OCI-LY3 (cell line): ENCODE measurements at regions not wholly inside any gene's neighbourhood (a gene's known extent, or its start where the extent isn't known, plus 50 kb on each side); places are given as distances from the start of the nearest gene placed in this dataset.

Experiments
- H2AFZ ChIP-seq: fragments of 200-600, 300-600 bp; shearing (Covaris generic); 2 replicates; pipeline ENCODE4 v1.6.0; 2014; ENCODE audit warnings: antibody characterized with exemption, low read depth, low read length
- H3K27ac ChIP-seq: fragments of 200-600, 300-600 bp; sonication (generic); 2 replicates; pipeline ENCODE4 v1.5.1; 2014; ENCODE audit warnings: mild to moderate bottlenecking, low read length, moderate library complexity, mixed read lengths
- H3K27me3 ChIP-seq: fragments of 200-600, 300-600 bp; sonication (generic); 2 replicates; pipeline ENCODE4 v1.6.1; 2014; ENCODE audit warnings: low read depth, low read length, mixed read lengths
- H3K36me3 ChIP-seq: fragments of 200-600, 300-600 bp; sonication (generic); replicated peaks from 2 replicates; pipeline ENCODE3; 2014; ENCODE audit warnings: low read depth, low read length, mixed read lengths
- H3K4me1 ChIP-seq: fragments of 300-600, 200-600 bp; sonication (generic); 2 replicates; pipeline ENCODE4 v1.6.1; 2014; ENCODE audit warnings: low read length, mixed read lengths
- H3K4me2 ChIP-seq: fragments of 200-600, 300-600 bp; sonication (generic); 2 replicates; pipeline ENCODE4 v1.6.1; 2014; ENCODE audit warnings: low read length, mixed read lengths
- H3K4me3 ChIP-seq: fragments of 300-600, 200-600 bp; sonication (generic); 2 replicates; pipeline ENCODE4 v1.5.1; 2014; ENCODE audit warnings: antibody characterized with exemption, mild to moderate bottlenecking, low read length, moderate library complexity
- H3K79me2 ChIP-seq: fragments of 300-600, 200-600 bp; shearing (Covaris generic); 2 replicates; pipeline ENCODE4 v1.6.1; 2014; ENCODE audit warnings: mild to moderate bottlenecking, low read length, mixed read lengths
- H3K9ac ChIP-seq: fragments of 300-600, 200-600 bp; shearing (Covaris generic); 2 replicates; pipeline ENCODE4 v1.6.0; 2014; ENCODE audit warnings: mild to moderate bottlenecking, low read length, moderate library complexity
- H3K9me3 ChIP-seq: fragments of 200-600, 300-600 bp; shearing (Covaris generic); 2 replicates; pipeline ENCODE4 v1.6.1; 2014; ENCODE audit warnings: low read length, mixed read lengths; ENCODE audit not compliant: insufficient read depth
- H4K20me1 ChIP-seq: fragments of 200-600, 300-600 bp; sonication (generic); 2 replicates; pipeline ENCODE4 v1.6.1; 2016; ENCODE audit warnings: low read length, mixed read lengths; ENCODE audit not compliant: insufficient read depth
- CTCF ChIP-seq: fragments of 200-600, 300-600 bp; sonication (generic); IDR thresholded peaks from 2 replicates; pipeline ENCODE4 v1.5.1; 2014; ENCODE audit warnings: antibody characterized with exemption, low read length, low read depth
- EZH2phosphoT487 ChIP-seq: fragments of 200-600 bp; shearing (Covaris generic); IDR thresholded peaks from 2 replicates; pipeline ENCODE4 v1.6.1; 2018; ENCODE audit warnings: antibody characterized with exemption, mixed run types, low read depth

GRCh38 chr14:65330416-65330815, 82.1 kb upstream of the FUT8 start:
- H3K27ac ChIP-seq, result no peak overlapping the region
- peaks cover 13% of the 10 kb centered on the region for H3K4me1 ChIP-seq
- peaks cover 53% of the 10 kb centered on the region for H3K27me3 ChIP-seq
- H3K4me2 ChIP-seq, result no peak overlapping the region
- no peaks in the 10 kb centered on the region for H3K36me3 ChIP-seq
- H3K4me3 ChIP-seq, result no peak overlapping the region
- no peak overlapping the region for H3K9ac ChIP-seq
- no peak overlapping the region for H2AFZ ChIP-seq
- H4K20me1 ChIP-seq, result no peaks in the 10 kb centered on the region
- H3K79me2 ChIP-seq, result no peaks in the 10 kb centered on the region
- TF ChIP-seq CTCF (no peak), EZH2phosphoT487 (no peak)
- no peaks in the 10 kb centered on the region for H3K9me3 ChIP-seq

- H3K4me2 ChIP-seq, result no peak overlapping the region
- H3K27me3 ChIP-seq, result peaks cover 49% of the 10 kb centered on the region
- no peaks in the 10 kb centered on the region for H3K79me2 ChIP-seq
- H3K4me3 ChIP-seq, result no peak overlapping the region
- no peaks in the 10 kb centered on the region for H3K36me3 ChIP-seq
- no peak for TF ChIP-seq EZH2phosphoT487
- no peak for TF ChIP-seq CTCF
- H3K9ac ChIP-seq, result no peak overlapping the region
- H3K9me3 ChIP-seq, result no peaks in the 10 kb centered on the region
- no peak overlapping the region for H2AFZ ChIP-seq
- no peaks in the 10 kb centered on the region for H4K20me1 ChIP-seq
- no peak overlapping the region for H3K27ac ChIP-seq
- H3K4me1 ChIP-seq, result peaks cover 20% of the 10 kb centered on the region
Observed at GRCh38 chr14:65331652-65332051, 80.9 kb upstream of the FUT8 start.

- H3K4me3 ChIP-seq, result no peak overlapping the region
- peak overlapping the region; percentile 29 for H3K4me2 ChIP-seq
Observed at GRCh38 chr14:65332141-65332871, 80.2 kb upstream of the FUT8 start.

More at GRCh38 chr14:65332141-65332871, 80.2 kb upstream of the FUT8 start:
- Histone ChIP-seq H3K27me3 (peaks cover 53% of the 10 kb centered on the region), H4K20me1 (no peaks in the 10 kb centered on the region), H2AFZ (no peak overlapping the region), H3K27ac (no peak overlapping the region), H3K4me1 (peaks cover 20% of the 10 kb centered on the region), H3K36me3 (no peaks in the 10 kb centered on the region), H3K9ac (no peak overlapping the region), H3K9me3 (no peaks in the 10 kb centered on the region), H3K79me2 (no peaks in the 10 kb centered on the region)
- TF ChIP-seq CTCF (no peak), EZH2phosphoT487 (no peak)
